K562 (cell line): ENCODE measurements at regions not wholly inside any gene's neighbourhood (a gene's known extent, or its start where the extent isn't known, plus 50 kb on each side); places are given as distances from the start of the nearest gene placed in this dataset.

Experiments used
- CTCF ChIP-seq, 3 experiments: IDR thresholded peaks in 2 of 3; conservative IDR thresholded peaks in 1 of 3; 2 replicates each; pipeline ENCODE4 v1.5.1; 2011 to 2012; ENCODE audit warnings: low read length in 3 of 3, mild to moderate bottlenecking in 3 of 3, control low read depth in 2 of 3, improper control_type of control experiment in 1 of 3, inconsistent platforms in 1 of 3, low read depth in 1 of 3, mixed read lengths in 1 of 3, moderate library complexity in 1 of 3; ENCODE audit not compliant: insufficient read depth in 2 of 3
- EP300 ChIP-seq: IDR thresholded peaks from 2 replicates; pipeline ENCODE4 v1.6.1; 2012; ENCODE audit warnings: low read length, improper control_type of control experiment
- EZH2 ChIP-seq: IDR thresholded peaks from 2 replicates; pipeline ENCODE4 v1.6.1; 2012; ENCODE audit warnings: low read depth, mild to moderate bottlenecking, inconsistent platforms, low read length, borderline replicate concordance
- FOXP1 ChIP-seq: sonication (generic); formaldehyde crosslinking; IDR thresholded peaks from 2 replicates; pipeline ENCODE4 v1.8.0; 2022; ENCODE audit warnings: mild to moderate bottlenecking, missing genetic modification reagents
- HMBOX1 ChIP-seq: sonication (generic); IDR thresholded peaks from 2 replicates; pipeline ENCODE4 v1.6.1; 2016
- MAX ChIP-seq: sonication (generic); formaldehyde crosslinking; IDR thresholded peaks from 2 replicates; pipeline ENCODE4 v1.9.0; 2022; ENCODE audit warnings: mild to moderate bottlenecking, missing genetic modification reagents
- POLR2A ChIP-seq: fragments of 450-650 bp; conservative IDR thresholded peaks from 2 replicates; pipeline ENCODE4 v1.6.1; 2016
- TARDBP ChIP-seq: fragments of 450-650 bp; IDR thresholded peaks from 2 replicates; pipeline ENCODE4 v1.6.1; 2016
- USF1 ChIP-seq: sonication (generic); formaldehyde crosslinking; IDR thresholded peaks from 2 replicates; pipeline ENCODE4 v1.9.0; 2022; ENCODE audit warnings: mild to moderate bottlenecking, missing genetic modification reagents
- ZSCAN29 ChIP-seq: fragments of 450-650 bp; IDR thresholded peaks from 2 replicates; pipeline ENCODE4 v1.6.1; 2017

- TF ChIP-seq MAX (CRISPR knock-in tag) (no peak), FOXP1 (CRISPR knock-in tag) (no peak), POLR2A (no peak), HMBOX1 (no peak), EZH2 (no peak), ZSCAN29 (no peak), EP300 (no peak), CTCF (IDR thresholded peaks at IDR 0.05 in 2 of 3, conservative IDR thresholded peaks at IDR 0.05 in 1 of 3; ENCODE audit: insufficient read depth in 2 of 3, low read depth in 1 of 3, low read length in 3 of 3) (no peak), TARDBP (no peak), USF1 (no peak)
Observed at GRCh38 chr21:21606041-21606440, 607.8 kb downstream of the NCAM2 start.
